COLO829 (cell line): ENCODE measurements at regions not wholly inside any gene's neighbourhood (a gene's known extent, or its start where the extent isn't known, plus 50 kb on each side); places are given as distances from the start of the nearest gene placed in this dataset.
"Not testable (repeated sequence)": the region's sequence is repeated elsewhere in the genome, so short reads cannot be mapped to it uniquely, and the experiment has no call there.

ENCODE experiments used
- DNase-seq: peaks from one replicate; pipeline ENCODE4 v3.0.0; 2012; ENCODE audit warnings: low spot score

GRCh38 chr9:129317179-129318011 lies 139.3 kb upstream of the IER5L start:
- DNase-seq: no peak

- no peak for DNase-seq
These were observed 138.4 kb upstream of the IER5L start for GRCh38 chr9:129316281-129317030.

- DNase-seq: no peak
These were observed 135.4 kb upstream of the IER5L start for GRCh38 chr9:129313331-129313955.

- no peak for DNase-seq
These were observed 134.4 kb upstream of the IER5L start for GRCh38 chr9:129312251-129313122.

- no peak for DNase-seq
These were observed 133.6 kb upstream of the IER5L start for GRCh38 chr9:129311643-129312042.

GRCh38 chr9:129310666-129311350 lies 132.7 kb upstream of the IER5L start:
- DNase-seq: no peak

- no peak for DNase-seq
These were observed 131.8 kb upstream of the IER5L start for GRCh38 chr9:129309906-129310305.

- no peak for DNase-seq
These were observed 131.0 kb upstream of the IER5L start for GRCh38 chr9:129309041-129309430.

GRCh38 chr9:129307227-129307970 lies 129.3 kb upstream of the IER5L start:
- DNase-seq: no peak

- DNase-seq: peak; percentile 22
These were observed 128.4 kb upstream of the IER5L start for GRCh38 chr9:129306318-129306973.

GRCh38 chr9:129305246-129305645 lies 127.2 kb upstream of the IER5L start:
- no peak for DNase-seq

GRCh38 chr9:129301941-129302340 lies 123.9 kb upstream of the IER5L start:
- DNase-seq: no peak

GRCh38 chr9:129296195-129296594 lies 118.1 kb upstream of the IER5L start:
- not testable (repeated sequence) for DNase-seq

GRCh38 chr9:129291041-129291501 lies 113.0 kb upstream of the IER5L start:
- DNase-seq: no peak

GRCh38 chr9:129290606-129291005 lies 112.5 kb upstream of the IER5L start:
- DNase-seq: no peak

GRCh38 chr9:129289883-129290282 lies 111.8 kb upstream of the IER5L start:
- DNase-seq: no peak

GRCh38 chr9:129289131-129289731 lies 111.2 kb upstream of the IER5L start:
- DNase-seq: no peak

- DNase-seq: no peak
These were observed 109.7 kb upstream of the IER5L start for GRCh38 chr9:129287619-129288305.
